BJ (cell line): ENCODE measurements at regions not wholly inside any gene's neighbourhood (a gene's known extent, or its start where the extent isn't known, plus 50 kb on each side); places are given as distances from the start of the nearest gene placed in this dataset.
"Not testable (repeated sequence)": the region's sequence is repeated elsewhere in the genome, so short reads cannot be mapped to it uniquely, and the experiment has no call there.

Source experiments
- CTCF ChIA-PET: fragments of 350-600 bp; formaldehyde crosslinking; extraction: SDS; loops from one replicate; lab custom pipeline; 2021; ENCODE audit warnings: antibody characterized with exemption, inconsistent platforms; lab: Yijun Ruan, JAX
- POLR2A ChIA-PET: fragments of 300-600 bp; sonication (Branson Sonifier 250); formaldehyde crosslinking; extraction: SDS; loops from one replicate; lab custom pipeline; 2021; ENCODE audit warnings: antibody characterized with exemption; lab: Charles Lee
- DNase-seq: peaks from one replicate; pipeline ENCODE4 v3.0.0-alpha.2; 2011; ENCODE audit warnings: low read depth
- H3K27me3 ChIP-seq: 2 replicates; pipeline ENCODE4 v1.6.0; 2011; ENCODE audit warnings: low read length; ENCODE audit not compliant: control insufficient read depth, insufficient read depth
- H3K36me3 ChIP-seq: 2 replicates; pipeline ENCODE4 v1.5.1; 2011; ENCODE audit warnings: low read length; ENCODE audit not compliant: control insufficient read depth, insufficient read depth
- H3K4me3 ChIP-seq: 2 replicates; pipeline ENCODE4 v1.5.1; 2011; ENCODE audit warnings: low read depth, mild to moderate bottlenecking, control low read depth, low read length
- TF ChIP-seq, protein P1 (sequence below): IDR thresholded peaks from 2 replicates; pipeline ENCODE4 v1.5.1; 2011; ENCODE audit warnings: low read depth, mild to moderate bottlenecking, control low read depth, inconsistent platforms, low read length, moderate library complexity; ENCODE audit not compliant: insufficient read depth

GRCh38 chr17:54439816-54440215, 460.8 kb upstream of the TOM1L1 start:
- CTCF ChIA-PET, result no interaction called here
- POLR2A ChIA-PET, result no interaction called here
- no peak overlapping the region for H3K4me3 ChIP-seq
- H3K27me3 ChIP-seq, result no peaks in the 10 kb centered on the region
- TF ChIP-seq, protein P1, sequence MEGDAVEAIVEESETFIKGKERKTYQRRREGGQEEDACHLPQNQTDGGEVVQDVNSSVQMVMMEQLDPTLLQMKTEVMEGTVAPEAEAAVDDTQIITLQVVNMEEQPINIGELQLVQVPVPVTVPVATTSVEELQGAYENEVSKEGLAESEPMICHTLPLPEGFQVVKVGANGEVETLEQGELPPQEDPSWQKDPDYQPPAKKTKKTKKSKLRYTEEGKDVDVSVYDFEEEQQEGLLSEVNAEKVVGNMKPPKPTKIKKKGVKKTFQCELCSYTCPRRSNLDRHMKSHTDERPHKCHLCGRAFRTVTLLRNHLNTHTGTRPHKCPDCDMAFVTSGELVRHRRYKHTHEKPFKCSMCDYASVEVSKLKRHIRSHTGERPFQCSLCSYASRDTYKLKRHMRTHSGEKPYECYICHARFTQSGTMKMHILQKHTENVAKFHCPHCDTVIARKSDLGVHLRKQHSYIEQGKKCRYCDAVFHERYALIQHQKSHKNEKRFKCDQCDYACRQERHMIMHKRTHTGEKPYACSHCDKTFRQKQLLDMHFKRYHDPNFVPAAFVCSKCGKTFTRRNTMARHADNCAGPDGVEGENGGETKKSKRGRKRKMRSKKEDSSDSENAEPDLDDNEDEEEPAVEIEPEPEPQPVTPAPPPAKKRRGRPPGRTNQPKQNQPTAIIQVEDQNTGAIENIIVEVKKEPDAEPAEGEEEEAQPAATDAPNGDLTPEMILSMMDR, result no peak
- H3K36me3 ChIP-seq, result no peaks in the 10 kb centered on the region
- no peak for DNase-seq

- POLR2A ChIA-PET, result no interaction called here
- no peak for DNase-seq
These were observed 449.6 kb upstream of the TOM1L1 start for GRCh38 chr17:54451051-54451450.

GRCh38 chr17:54452666-54453348, 447.8 kb upstream of the TOM1L1 start:
- no peaks in the 10 kb centered on the region for H3K36me3 ChIP-seq
- ChIA-PET POLR2A (no interaction called here), CTCF (no interaction called here)
- TF ChIP-seq, protein P1, result no peak
- H3K27me3 ChIP-seq, result no peaks in the 10 kb centered on the region
- no peak overlapping the region for H3K4me3 ChIP-seq
- DNase-seq, result no peak

More at GRCh38 chr17:54451051-54451450, 449.6 kb upstream of the TOM1L1 start:
- TF ChIP-seq, protein P1, result no peak
- Histone ChIP-seq H3K4me3 (no peak overlapping the region), H3K36me3 (no peaks in the 10 kb centered on the region), H3K27me3 (no peaks in the 10 kb centered on the region)
- CTCF ChIA-PET, result no interaction called here

- ChIA-PET CTCF (no interaction called here), POLR2A (no interaction called here)
- Histone ChIP-seq H3K27me3 (no peaks in the 10 kb centered on the region), H3K4me3 (no peak overlapping the region), H3K36me3 (no peaks in the 10 kb centered on the region)
- TF ChIP-seq, protein P1, result no peak
- no peak for DNase-seq
These were observed 445.3 kb upstream of the TOM1L1 start for GRCh38 chr17:54455251-54455868.

DNA sequence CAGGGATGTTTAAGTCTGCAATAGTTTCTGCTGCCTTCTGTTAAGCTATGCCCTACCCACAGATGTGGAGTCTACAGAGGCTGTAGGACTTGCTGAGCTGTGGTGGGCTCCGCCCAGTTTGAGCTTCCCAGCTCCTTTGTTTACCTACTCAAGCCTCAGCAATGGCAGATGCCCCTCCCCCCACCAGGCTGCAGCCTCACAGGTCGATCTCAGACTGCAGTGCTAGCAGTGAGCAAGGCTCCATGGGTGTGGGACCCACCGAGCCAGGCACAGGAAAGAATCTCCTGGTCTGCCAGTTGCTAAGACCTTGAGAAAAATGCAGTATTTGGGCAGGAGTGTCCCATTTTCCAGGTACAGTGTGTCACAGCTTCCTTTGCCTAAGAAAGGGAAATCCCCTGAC, 435.2 kb upstream of the TOM1L1 start:
- H3K27me3 ChIP-seq, POLR2A ChIA-PET, DNase-seq, H3K36me3 ChIP-seq, H3K4me3 ChIP-seq, CTCF ChIA-PET: not testable (repeated sequence)
